SK-N-SH (cell line): ENCODE measurements at regions not wholly inside any gene's neighbourhood (a gene's known extent, or its start where the extent isn't known, plus 50 kb on each side); places are given as distances from the start of the nearest gene placed in this dataset.

Experiments
- CTCF ChIA-PET: fragments of 300-600, 350-600 bp; formaldehyde crosslinking; extraction: SDS; loops from one replicate; lab custom pipeline; 2021; lab: Yijun Ruan, JAX
- POLR2A ChIA-PET: fragments of 350-600 bp; sonication (Branson Sonifier 250); formaldehyde crosslinking; extraction: SDS; loops from one replicate; lab custom pipeline; 2020; ENCODE audit warnings: antibody characterized with exemption, inconsistent platforms; lab: Yijun Ruan, JAX
- DNase-seq: peaks from one replicate; pipeline ENCODE4 v3.0.0; 2012
- H2AFZ ChIP-seq: fragments of 200-600 bp; sonication (generic); 2 replicates; pipeline ENCODE4 v1.8.1; 2016; ENCODE audit warnings: antibody characterized with exemption, mild to moderate bottlenecking, low read depth
- H3F3A ChIP-seq: fragments of 200-600 bp; sonication (generic); replicated peaks from 2 replicates; pipeline ENCODE3; 2016; ENCODE audit warnings: antibody characterized with exemption, mild to moderate bottlenecking; ENCODE audit not compliant: insufficient read depth
- H3K27ac ChIP-seq, 2 experiments: fragments of 200-500 bp in 1 of 2; fragments of 200-600 bp in 1 of 2; sonication (Bioruptor generic) in 1 of 2; sonication (generic), shearing (Covaris generic) in 1 of 2; 2 replicates each; pipeline versions ENCODE4 v1.5.1 to v1.6.1; 2014 to 2016; ENCODE audit warnings: low read depth in 2 of 2, inconsistent platforms in 1 of 2, low read length in 1 of 2, mild to moderate bottlenecking in 1 of 2, mixed read lengths in 1 of 2
- H3K27me3 ChIP-seq: fragments of 200-600 bp; sonication (generic), shearing (Covaris generic); 2 replicates; pipeline ENCODE4 v1.6.1; 2016; ENCODE audit warnings: mixed run types; ENCODE audit not compliant: insufficient read depth
- H3K36me3 ChIP-seq, 2 experiments: fragments of 200-500 bp in 1 of 2; fragments of 200-600 bp in 1 of 2; sonication (Bioruptor generic) in 1 of 2; sonication (generic) in 1 of 2; replicated peaks in 1 of 2; 2 replicates each; pipeline versions ENCODE3 to v1.5.1; 2014 to 2016; ENCODE audit warnings: low read length in 1 of 2, mild to moderate bottlenecking in 1 of 2; ENCODE audit not compliant: insufficient read depth in 2 of 2, control insufficient read depth in 1 of 2
- H3K4me1 ChIP-seq, 2 experiments: fragments of 200-500 bp in 1 of 2; fragments of 200-600 bp in 1 of 2; sonication (Bioruptor generic) in 1 of 2; sonication (generic), shearing (Covaris generic) in 1 of 2; 2 replicates each; pipeline versions ENCODE4 v1.5.1 to v1.6.1; 2014 to 2016; ENCODE audit warnings: low read depth in 1 of 2, low read length in 1 of 2, mixed run types in 1 of 2; ENCODE audit not compliant: insufficient read depth in 2 of 2, control insufficient read depth in 1 of 2
- H3K4me2 ChIP-seq: fragments of 200-600 bp; sonication (generic), shearing (Covaris generic); 2 replicates; pipeline ENCODE4 v1.6.1; 2017; ENCODE audit warnings: mixed run types
- H3K4me3 ChIP-seq, 2 experiments: fragments of 200-500 bp in 1 of 2; fragments of 200-600 bp in 1 of 2; sonication (Bioruptor generic) in 1 of 2; sonication (generic), shearing (Covaris generic) in 1 of 2; 2 replicates each; pipeline versions ENCODE4 v1.5.1 to v1.8.1; 2014 to 2016; ENCODE audit warnings: low read depth in 2 of 2, inconsistent platforms in 1 of 2, low read length in 1 of 2, mild to moderate bottlenecking in 1 of 2, mixed read lengths in 1 of 2, moderate library complexity in 1 of 2
- H3K79me2 ChIP-seq: fragments of 200-600 bp; sonication (generic); 2 replicates; pipeline ENCODE4 v1.8.1; 2017; ENCODE audit warnings: mild to moderate bottlenecking; ENCODE audit not compliant: insufficient read depth
- H3K9ac ChIP-seq: fragments of 200-600 bp; sonication (generic); 2 replicates; pipeline ENCODE4 v1.6.1; 2017; ENCODE audit warnings: mixed run types
- H3K9me2 ChIP-seq: fragments of 200-600 bp; sonication (generic); 2 replicates; pipeline ENCODE4 v1.6.1; 2017; ENCODE audit warnings: mixed run types
- H3K9me3 ChIP-seq: fragments of 200-600 bp; sonication (generic); 2 replicates; pipeline ENCODE4 v1.6.1; 2017; ENCODE audit warnings: mixed run types, mild to moderate bottlenecking, moderate library complexity
- H4K20me1 ChIP-seq: fragments of 200-600 bp; sonication (generic); 2 replicates; pipeline ENCODE4 v1.6.1; 2017; ENCODE audit warnings: mild to moderate bottlenecking, mixed run types; ENCODE audit not compliant: insufficient read depth
- CHD2 ChIP-seq: fragments of 150-350 bp; IDR thresholded peaks from 2 replicates; pipeline ENCODE4 v1.6.1; 2018; ENCODE audit warnings: low read length; ENCODE audit not compliant: partially characterized antibody
- ELF1 ChIP-seq: IDR thresholded peaks from 2 replicates; pipeline ENCODE4 v1.4.0; 2012
- FOSL2 ChIP-seq: IDR thresholded peaks from 2 replicates; pipeline ENCODE4 v1.4.0; 2012; ENCODE audit warnings: low read depth, mild to moderate bottlenecking, moderate library complexity, borderline replicate concordance
- FOXM1 ChIP-seq: IDR thresholded peaks from 2 replicates; pipeline ENCODE4 v1.4.0; 2012; ENCODE audit warnings: low read depth, mild to moderate bottlenecking
- GATA2 ChIP-seq: sonication (generic); formaldehyde crosslinking; IDR thresholded peaks from 2 replicates; pipeline ENCODE4 v1.5.0; 2020; ENCODE audit warnings: mild to moderate bottlenecking, missing genetic modification reagents
- MEF2A ChIP-seq: IDR thresholded peaks from 2 replicates; pipeline ENCODE4 v1.4.0; 2012; ENCODE audit warnings: low read depth, borderline replicate concordance
- MXI1 ChIP-seq: IDR thresholded peaks from 2 replicates; pipeline ENCODE4 v1.6.1; 2012; ENCODE audit warnings: mild to moderate bottlenecking, low read depth, low read length, improper control_type of control experiment
- NFIC ChIP-seq: IDR thresholded peaks from 2 replicates; pipeline ENCODE4 v1.4.0; 2012; ENCODE audit warnings: borderline replicate concordance
- RXRA ChIP-seq: IDR thresholded peaks from 2 replicates; pipeline ENCODE4 v1.4.0; 2012; ENCODE audit warnings: low read depth, mild to moderate bottlenecking, borderline replicate concordance
- TAF1 ChIP-seq: IDR thresholded peaks from 2 replicates; pipeline ENCODE4 v1.6.1; 2012; ENCODE audit warnings: low read depth, mild to moderate bottlenecking, low read length, moderate library complexity, borderline replicate concordance
- TCF12 ChIP-seq: IDR thresholded peaks from 2 replicates; pipeline ENCODE4 v1.4.0; 2012
- TEAD4 ChIP-seq: IDR thresholded peaks from 2 replicates; pipeline ENCODE4 v1.4.0; 2012; ENCODE audit warnings: mild to moderate bottlenecking, borderline replicate concordance; ENCODE audit not compliant: insufficient read depth
- WGBS: methylation state at CpG from one replicate; pipeline ENCODE4 v1.1.6; 2017; ENCODE audit warnings: low lambda C conversion rate; 5-methylcytosine and 5-hydroxymethylcytosine counted together
- TF ChIP-seq, protein P1 (sequence below): fragments of 150-350 bp; IDR thresholded peaks from 2 replicates; pipeline ENCODE4 v1.6.1; 2016; ENCODE audit warnings: mild to moderate bottlenecking, low read depth, low read length
- TF ChIP-seq, protein P2 (sequence below): IDR thresholded peaks from 2 replicates; pipeline ENCODE4 v1.4.0; 2012; ENCODE audit warnings: low read depth, borderline replicate concordance
- TF ChIP-seq, protein P3 (sequence below): fragments of 150-350 bp; IDR thresholded peaks from 2 replicates; pipeline ENCODE4 v1.6.1; 2017; ENCODE audit warnings: antibody characterized with exemption, low read length, low read depth, borderline replicate concordance

DNA sequence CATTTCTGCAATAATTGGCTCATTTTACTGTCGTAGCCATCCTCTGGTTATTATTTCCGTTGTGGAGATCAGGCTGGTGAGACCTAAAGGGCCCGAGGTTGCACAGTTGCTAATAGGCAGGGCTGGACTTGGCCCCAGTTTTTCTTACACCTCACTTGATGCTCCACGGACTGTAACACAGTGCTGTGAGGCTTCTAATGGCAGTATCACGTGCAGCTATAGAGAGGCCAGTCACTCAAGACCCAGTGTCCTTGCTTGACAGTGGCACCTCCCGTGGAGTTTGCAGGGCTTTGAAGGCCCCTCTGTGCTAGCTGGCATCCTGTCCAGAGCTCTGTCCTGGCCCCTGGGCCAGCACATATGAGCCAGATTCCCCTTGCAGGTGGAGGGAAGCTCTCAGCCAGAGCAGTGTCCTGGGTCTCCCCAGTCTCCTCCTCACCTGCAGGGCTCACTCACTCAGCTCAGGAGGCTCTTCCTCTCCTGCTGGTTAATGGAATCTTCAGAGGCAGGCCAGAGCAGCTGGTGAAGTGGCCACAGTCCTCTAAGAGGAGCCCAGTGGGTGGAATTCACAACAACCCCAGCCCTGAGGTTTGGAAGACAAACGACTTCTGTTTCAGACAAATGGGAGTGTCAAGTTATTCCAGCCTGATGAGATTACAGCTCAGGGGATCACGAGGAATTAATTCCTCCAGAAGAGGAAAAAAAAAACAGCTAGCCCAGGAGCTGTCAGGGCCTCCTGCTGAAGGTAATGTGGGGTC lies 114.2 kb upstream of the FAM180A start (continued):
- TF ChIP-seq TAF1 = no peak
- no peak for TF ChIP-seq FOXM1
- no peak for TF ChIP-seq TCF12

DNA sequence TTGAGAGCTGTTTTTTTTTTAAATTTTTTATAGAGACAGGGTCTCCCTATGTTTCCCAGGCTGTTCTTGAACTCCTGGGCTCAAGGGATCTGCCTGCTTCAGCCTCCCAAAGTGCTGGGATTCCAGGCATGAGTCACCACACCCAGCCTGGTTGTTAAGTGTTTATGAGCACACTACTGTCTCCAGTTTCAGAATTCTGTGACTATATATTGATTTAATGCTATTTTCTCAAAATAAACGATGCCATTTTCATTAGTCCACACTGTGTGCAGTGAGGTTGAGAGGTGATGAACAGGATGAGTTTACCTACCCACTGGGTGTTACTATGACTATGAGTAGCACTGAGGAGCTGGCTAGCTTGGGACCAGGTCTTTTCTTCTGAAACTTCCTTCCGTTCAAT lies 110.9 kb upstream of the FAM180A start:
- Histone ChIP-seq H3K9ac (no peak overlapping the region), H4K20me1 (no peaks in the 10 kb centered on the region), H3K27ac (no peak overlapping the region), H3K79me2 (no peaks in the 10 kb centered on the region), H3K9me2 (no peaks in the 10 kb centered on the region), H3K27me3 (no peaks in the 10 kb centered on the region), H3K4me1 (no peaks in the 10 kb centered on the region), H3K9me3 (no peaks in the 10 kb centered on the region), H3K4me3 (no peak overlapping the region), H3K4me2 (no peak overlapping the region), H3F3A (no peaks in the 10 kb centered on the region), H2AFZ (no peak overlapping the region), H3K36me3 (no peaks in the 10 kb centered on the region)
- ChIA-PET CTCF (no interaction called here), POLR2A (no interaction called here)
- TF ChIP-seq, protein P1, sequence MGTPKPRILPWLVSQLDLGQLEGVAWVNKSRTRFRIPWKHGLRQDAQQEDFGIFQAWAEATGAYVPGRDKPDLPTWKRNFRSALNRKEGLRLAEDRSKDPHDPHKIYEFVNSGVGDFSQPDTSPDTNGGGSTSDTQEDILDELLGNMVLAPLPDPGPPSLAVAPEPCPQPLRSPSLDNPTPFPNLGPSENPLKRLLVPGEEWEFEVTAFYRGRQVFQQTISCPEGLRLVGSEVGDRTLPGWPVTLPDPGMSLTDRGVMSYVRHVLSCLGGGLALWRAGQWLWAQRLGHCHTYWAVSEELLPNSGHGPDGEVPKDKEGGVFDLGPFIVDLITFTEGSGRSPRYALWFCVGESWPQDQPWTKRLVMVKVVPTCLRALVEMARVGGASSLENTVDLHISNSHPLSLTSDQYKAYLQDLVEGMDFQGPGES = no peak
- no peak for TF ChIP-seq NFIC
- TF ChIP-seq ELF1 = no peak
- TF ChIP-seq RXRA = no peak
- TF ChIP-seq FOSL2 = no peak
- TF ChIP-seq CHD2 = no peak
- no peak for TF ChIP-seq TEAD4
- no peak for TF ChIP-seq MEF2A
- no peak for DNase-seq
- WGBS = 53% methylated on average over 2 of the region's 2 CpGs

DNA sequence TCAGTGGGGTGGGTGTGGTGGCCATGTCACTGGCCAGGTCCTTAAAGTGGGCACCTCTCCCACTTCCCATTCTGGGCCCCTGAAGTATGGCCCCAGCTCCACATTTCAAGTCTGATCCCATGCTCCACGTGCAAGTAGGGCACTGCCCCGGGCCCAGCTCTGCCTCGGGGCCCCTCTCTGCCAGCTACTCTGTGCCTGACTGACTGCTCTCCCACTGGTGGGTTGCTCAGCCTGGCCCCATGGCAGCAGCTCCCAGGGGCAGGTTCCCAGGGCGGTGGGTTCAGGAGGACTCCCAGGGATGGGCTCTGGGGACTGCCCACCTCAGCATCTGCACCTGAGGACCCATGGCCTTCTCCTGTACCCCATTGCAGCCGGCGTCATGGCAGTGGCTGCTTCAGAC lies 110.2 kb upstream of the FAM180A start:
- Histone ChIP-seq H2AFZ (no peak overlapping the region), H3K9me2 (no peaks in the 10 kb centered on the region)
- POLR2A ChIA-PET = no interaction called here
- TF ChIP-seq, protein P2, sequence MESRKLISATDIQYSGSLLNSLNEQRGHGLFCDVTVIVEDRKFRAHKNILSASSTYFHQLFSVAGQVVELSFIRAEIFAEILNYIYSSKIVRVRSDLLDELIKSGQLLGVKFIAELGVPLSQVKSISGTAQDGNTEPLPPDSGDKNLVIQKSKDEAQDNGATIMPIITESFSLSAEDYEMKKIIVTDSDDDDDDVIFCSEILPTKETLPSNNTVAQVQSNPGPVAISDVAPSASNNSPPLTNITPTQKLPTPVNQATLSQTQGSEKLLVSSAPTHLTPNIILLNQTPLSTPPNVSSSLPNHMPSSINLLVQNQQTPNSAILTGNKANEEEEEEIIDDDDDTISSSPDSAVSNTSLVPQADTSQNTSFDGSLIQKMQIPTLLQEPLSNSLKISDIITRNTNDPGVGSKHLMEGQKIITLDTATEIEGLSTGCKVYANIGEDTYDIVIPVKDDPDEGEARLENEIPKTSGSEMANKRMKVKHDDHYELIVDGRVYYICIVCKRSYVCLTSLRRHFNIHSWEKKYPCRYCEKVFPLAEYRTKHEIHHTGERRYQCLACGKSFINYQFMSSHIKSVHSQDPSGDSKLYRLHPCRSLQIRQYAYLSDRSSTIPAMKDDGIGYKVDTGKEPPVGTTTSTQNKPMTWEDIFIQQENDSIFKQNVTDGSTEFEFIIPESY = no peak
- no peak for TF ChIP-seq MXI1
- TF ChIP-seq FOSL2 = no peak
- TF ChIP-seq, protein P3, sequence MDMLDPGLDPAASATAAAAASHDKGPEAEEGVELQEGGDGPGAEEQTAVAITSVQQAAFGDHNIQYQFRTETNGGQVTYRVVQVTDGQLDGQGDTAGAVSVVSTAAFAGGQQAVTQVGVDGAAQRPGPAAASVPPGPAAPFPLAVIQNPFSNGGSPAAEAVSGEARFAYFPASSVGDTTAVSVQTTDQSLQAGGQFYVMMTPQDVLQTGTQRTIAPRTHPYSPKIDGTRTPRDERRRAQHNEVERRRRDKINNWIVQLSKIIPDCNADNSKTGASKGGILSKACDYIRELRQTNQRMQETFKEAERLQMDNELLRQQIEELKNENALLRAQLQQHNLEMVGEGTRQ = no peak
- TF ChIP-seq GATA2 = no peak
- TF ChIP-seq, all 33 proteins: peak for 0
- no peaks in the 10 kb centered on the region for H3K4me1 ChIP-seq
- no peak overlapping the region for H3K4me3 ChIP-seq
- H4K20me1 ChIP-seq = no peaks in the 10 kb centered on the region
- 28% methylated on average over 5 of the region's 6 CpGs for whole genome bisulfite sequencing
- no peaks in the 10 kb centered on the region for H3K9me3 ChIP-seq
- H3K4me2 ChIP-seq = no peak overlapping the region
- H3K79me2 ChIP-seq = no peaks in the 10 kb centered on the region
- no peaks in the 10 kb centered on the region for H3K36me3 ChIP-seq
- H3K27ac ChIP-seq = no peak overlapping the region
- H3F3A ChIP-seq = no peaks in the 10 kb centered on the region
- no peak overlapping the region for H3K9ac ChIP-seq
- CTCF ChIA-PET = no interaction called here
- DNase-seq = no peak
- no peaks in the 10 kb centered on the region for H3K27me3 ChIP-seq
